ENCODE measurements at regions not wholly inside any gene's neighbourhood (a gene's known extent, or its start where the extent isn't known, plus 50 kb on each side); places are given as distances from the start of the nearest gene placed in this dataset.

DNA sequence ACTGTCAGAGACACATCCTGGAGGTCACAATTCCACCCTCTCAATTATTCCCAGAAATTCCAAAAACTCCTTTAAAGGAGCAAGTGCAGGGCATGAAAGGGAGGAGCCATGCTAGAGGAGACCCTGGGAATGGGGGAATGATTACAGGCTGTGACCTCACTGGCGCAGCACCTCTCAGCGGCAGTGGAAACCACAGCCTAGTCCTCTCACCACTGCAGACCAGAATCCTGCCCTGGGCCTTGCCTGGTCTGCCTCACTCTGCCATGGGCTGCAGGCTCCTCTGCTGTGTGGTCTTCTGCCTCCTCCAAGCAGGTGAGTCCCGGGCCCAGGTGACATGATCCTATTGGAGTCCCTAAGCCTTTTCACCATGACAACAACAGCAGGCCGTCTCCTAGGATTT is 50.5 kb upstream of the PRSS58 start:
- TF ChIP-seq, protein P1, sequence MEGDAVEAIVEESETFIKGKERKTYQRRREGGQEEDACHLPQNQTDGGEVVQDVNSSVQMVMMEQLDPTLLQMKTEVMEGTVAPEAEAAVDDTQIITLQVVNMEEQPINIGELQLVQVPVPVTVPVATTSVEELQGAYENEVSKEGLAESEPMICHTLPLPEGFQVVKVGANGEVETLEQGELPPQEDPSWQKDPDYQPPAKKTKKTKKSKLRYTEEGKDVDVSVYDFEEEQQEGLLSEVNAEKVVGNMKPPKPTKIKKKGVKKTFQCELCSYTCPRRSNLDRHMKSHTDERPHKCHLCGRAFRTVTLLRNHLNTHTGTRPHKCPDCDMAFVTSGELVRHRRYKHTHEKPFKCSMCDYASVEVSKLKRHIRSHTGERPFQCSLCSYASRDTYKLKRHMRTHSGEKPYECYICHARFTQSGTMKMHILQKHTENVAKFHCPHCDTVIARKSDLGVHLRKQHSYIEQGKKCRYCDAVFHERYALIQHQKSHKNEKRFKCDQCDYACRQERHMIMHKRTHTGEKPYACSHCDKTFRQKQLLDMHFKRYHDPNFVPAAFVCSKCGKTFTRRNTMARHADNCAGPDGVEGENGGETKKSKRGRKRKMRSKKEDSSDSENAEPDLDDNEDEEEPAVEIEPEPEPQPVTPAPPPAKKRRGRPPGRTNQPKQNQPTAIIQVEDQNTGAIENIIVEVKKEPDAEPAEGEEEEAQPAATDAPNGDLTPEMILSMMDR (IDR thresholded peaks at IDR 0.05): no peak
- TF ChIP-seq POLR2A (IDR thresholded peaks at IDR 0.05): no peak
- TF ChIP-seq EP300 (IDR thresholded peaks at IDR 0.05): no peak
- no peak for TF ChIP-seq POLR2AphosphoS5 (IDR thresholded peaks at IDR 0.05)

Measured in upper lobe of left lung (tissue), 4 donors.